ENCODE measurements at regions not wholly inside any gene's neighbourhood (a gene's known extent, or its start where the extent isn't known, plus 50 kb on each side); places are given as distances from the start of the nearest gene placed in this dataset.

DNA sequence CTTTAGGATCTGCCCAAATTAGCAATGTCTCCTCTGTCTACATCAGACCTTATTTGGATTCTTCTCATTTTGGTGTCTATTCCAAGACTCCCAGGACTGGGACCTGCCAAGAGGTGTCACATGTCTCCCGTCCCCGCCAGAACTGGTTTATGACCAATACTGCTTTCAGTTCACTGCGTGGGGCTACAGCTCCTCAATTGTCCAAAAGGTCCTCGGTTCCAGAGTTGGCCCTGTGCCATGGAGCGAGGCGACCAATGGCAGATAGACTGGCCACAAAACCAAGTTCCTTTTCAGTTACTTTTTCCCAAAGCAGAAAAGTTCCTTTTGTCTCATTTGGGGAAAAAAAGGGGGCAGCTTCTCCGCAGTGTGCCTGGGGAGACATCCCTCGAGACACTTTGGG lies 144.1 kb upstream of the ZNF236 start:
- TF ChIP-seq, protein P1, sequence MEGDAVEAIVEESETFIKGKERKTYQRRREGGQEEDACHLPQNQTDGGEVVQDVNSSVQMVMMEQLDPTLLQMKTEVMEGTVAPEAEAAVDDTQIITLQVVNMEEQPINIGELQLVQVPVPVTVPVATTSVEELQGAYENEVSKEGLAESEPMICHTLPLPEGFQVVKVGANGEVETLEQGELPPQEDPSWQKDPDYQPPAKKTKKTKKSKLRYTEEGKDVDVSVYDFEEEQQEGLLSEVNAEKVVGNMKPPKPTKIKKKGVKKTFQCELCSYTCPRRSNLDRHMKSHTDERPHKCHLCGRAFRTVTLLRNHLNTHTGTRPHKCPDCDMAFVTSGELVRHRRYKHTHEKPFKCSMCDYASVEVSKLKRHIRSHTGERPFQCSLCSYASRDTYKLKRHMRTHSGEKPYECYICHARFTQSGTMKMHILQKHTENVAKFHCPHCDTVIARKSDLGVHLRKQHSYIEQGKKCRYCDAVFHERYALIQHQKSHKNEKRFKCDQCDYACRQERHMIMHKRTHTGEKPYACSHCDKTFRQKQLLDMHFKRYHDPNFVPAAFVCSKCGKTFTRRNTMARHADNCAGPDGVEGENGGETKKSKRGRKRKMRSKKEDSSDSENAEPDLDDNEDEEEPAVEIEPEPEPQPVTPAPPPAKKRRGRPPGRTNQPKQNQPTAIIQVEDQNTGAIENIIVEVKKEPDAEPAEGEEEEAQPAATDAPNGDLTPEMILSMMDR (IDR thresholded peaks at IDR 0.05): no peak
- TF ChIP-seq POLR2A (IDR thresholded peaks at IDR 0.05): no peak

Measured in right lobe of liver (tissue), 4 donors.